ENCODE measurements at regions not wholly inside any gene's neighbourhood (a gene's known extent, or its start where the extent isn't known, plus 50 kb on each side); places are given as distances from the start of the nearest gene placed in this dataset.
"Not testable (repeated sequence)": the region's sequence is repeated elsewhere in the genome, so short reads cannot be mapped to it uniquely, and the experiment has no call there.

- not testable (repeated sequence) for TF ChIP-seq POLR2A (IDR thresholded peaks at IDR 0.05; ENCODE audit: low read depth, low read length); FOXM1 (IDR thresholded peaks at IDR 0.05; ENCODE audit: low read depth, low read length); CTCF (IDR thresholded peaks at IDR 0.05 in 2 of 3, conservative IDR thresholded peaks at IDR 0.05 in 1 of 3; ENCODE audit: control insufficient read depth in 2 of 3, extremely low read depth in 1 of 3, insufficient read depth in 1 of 3, low read depth in 3 of 3, low read length in 3 of 3); ATF7 (IDR thresholded peaks at IDR 0.05; ENCODE audit: low read depth); NKRF (conservative IDR thresholded peaks at IDR 0.05); MAX (IDR thresholded peaks at IDR 0.05; ENCODE audit: low read depth, low read length); RAD51 (IDR thresholded peaks at IDR 0.05); RUNX3 (IDR thresholded peaks at IDR 0.05; ENCODE audit: low read length)
These were observed 697.7 kb downstream of the CDY1 start for GRCh38 chrY:26319488-26320202.

All from GM12878 (cell line).